Endothelial cell (in vitro differentiated cells): ENCODE measurements at regions not wholly inside any gene's neighbourhood (a gene's known extent, or its start where the extent isn't known, plus 50 kb on each side); places are given as distances from the start of the nearest gene placed in this dataset.

ENCODE experiments used
- DNase-seq: peaks from one replicate; pipeline ENCODE4 v3.0.0; 2021; ENCODE audit warnings: low spot score
- H3K27ac Mint-ChIP-seq: one replicate; pipeline ENCODE4 v1.8.0; 2021; ENCODE audit warnings: mixed read lengths, inconsistent platforms; ENCODE audit not compliant: unreplicated experiment
- H3K27me3 Mint-ChIP-seq: one replicate; pipeline ENCODE4 v1.8.0; 2021; ENCODE audit warnings: mild to moderate bottlenecking, moderate library complexity, mixed read lengths, inconsistent platforms; ENCODE audit not compliant: unreplicated experiment
- H3K36me3 Mint-ChIP-seq: one replicate; pipeline ENCODE4 v1.8.0; 2021; ENCODE audit warnings: mild to moderate bottlenecking, low read depth, mixed read lengths, inconsistent platforms; ENCODE audit not compliant: unreplicated experiment
- H3K4me1 Mint-ChIP-seq: one replicate; pipeline ENCODE4 v1.8.0; 2021; ENCODE audit warnings: mild to moderate bottlenecking, mixed read lengths, inconsistent platforms; ENCODE audit not compliant: unreplicated experiment
- H3K4me3 Mint-ChIP-seq: one replicate; pipeline ENCODE4 v1.8.0; 2021; ENCODE audit warnings: mild to moderate bottlenecking, mixed read lengths, inconsistent platforms; ENCODE audit not compliant: unreplicated experiment
- H3K9me3 Mint-ChIP-seq: one replicate; pipeline ENCODE4 v1.8.0; 2021; ENCODE audit warnings: mixed read lengths, inconsistent platforms; ENCODE audit not compliant: unreplicated experiment
- TF ChIP-seq, protein P1 (sequence below): fragments of 200-600 bp; sonication (generic); IDR thresholded peaks from one replicate; pipeline ENCODE4 v1.5.0; 2021; ENCODE audit warnings: antibody characterized with exemption; ENCODE audit not compliant: unreplicated experiment

DNA sequence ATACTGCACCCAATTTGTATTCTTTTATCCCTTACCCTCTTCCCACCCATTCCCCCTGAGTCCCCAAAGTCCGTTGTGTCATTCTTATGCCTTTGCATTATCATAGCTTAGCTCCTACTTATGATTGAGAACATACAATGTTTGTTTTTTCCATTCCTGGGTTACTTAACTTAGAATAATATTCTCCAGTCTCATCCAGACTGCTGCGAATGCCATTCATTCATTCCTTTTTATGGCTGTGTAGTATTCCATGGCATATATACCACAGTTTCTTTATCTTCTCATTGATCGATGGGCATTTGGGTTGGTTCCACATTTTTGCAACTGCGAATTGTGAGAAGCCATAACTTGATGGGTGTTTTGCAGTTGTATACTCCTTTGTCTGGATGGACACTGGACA is 62.8 kb downstream of the FHIP1A start:
- DNase-seq = no peak
- TF ChIP-seq, protein P1, sequence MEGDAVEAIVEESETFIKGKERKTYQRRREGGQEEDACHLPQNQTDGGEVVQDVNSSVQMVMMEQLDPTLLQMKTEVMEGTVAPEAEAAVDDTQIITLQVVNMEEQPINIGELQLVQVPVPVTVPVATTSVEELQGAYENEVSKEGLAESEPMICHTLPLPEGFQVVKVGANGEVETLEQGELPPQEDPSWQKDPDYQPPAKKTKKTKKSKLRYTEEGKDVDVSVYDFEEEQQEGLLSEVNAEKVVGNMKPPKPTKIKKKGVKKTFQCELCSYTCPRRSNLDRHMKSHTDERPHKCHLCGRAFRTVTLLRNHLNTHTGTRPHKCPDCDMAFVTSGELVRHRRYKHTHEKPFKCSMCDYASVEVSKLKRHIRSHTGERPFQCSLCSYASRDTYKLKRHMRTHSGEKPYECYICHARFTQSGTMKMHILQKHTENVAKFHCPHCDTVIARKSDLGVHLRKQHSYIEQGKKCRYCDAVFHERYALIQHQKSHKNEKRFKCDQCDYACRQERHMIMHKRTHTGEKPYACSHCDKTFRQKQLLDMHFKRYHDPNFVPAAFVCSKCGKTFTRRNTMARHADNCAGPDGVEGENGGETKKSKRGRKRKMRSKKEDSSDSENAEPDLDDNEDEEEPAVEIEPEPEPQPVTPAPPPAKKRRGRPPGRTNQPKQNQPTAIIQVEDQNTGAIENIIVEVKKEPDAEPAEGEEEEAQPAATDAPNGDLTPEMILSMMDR = no peak
- Mint-ChIP-seq H3K36me3 (no peaks in the 10 kb centered on the region), H3K27me3 (no peaks in the 10 kb centered on the region), H3K4me1 (no peaks in the 10 kb centered on the region), H3K27ac (no peak overlapping the region), H3K4me3 (no peak overlapping the region), H3K9me3 (no peaks in the 10 kb centered on the region)

DNA sequence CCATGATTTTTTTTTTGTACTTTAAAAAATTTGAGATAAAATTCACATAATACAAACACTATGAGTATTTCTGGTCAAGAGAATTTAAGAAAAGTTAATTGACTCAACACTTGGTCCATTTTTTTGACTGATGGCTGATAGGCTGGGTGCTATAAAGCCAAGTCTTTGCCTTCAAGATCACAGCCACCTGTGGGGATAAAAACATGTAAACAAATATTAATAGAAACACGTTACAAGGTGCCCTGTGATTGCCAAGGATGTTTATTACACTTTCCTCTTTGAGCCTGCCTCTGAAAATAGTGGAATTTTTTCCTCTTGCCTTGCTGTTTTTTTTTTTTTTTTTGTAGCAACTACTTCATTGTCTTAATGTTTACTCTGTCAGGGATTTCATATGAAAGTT is 63.3 kb downstream of the FHIP1A start:
- TF ChIP-seq, protein P1 = no peak
- Mint-ChIP-seq H3K27me3 (no peaks in the 10 kb centered on the region), H3K4me1 (no peaks in the 10 kb centered on the region), H3K36me3 (no peaks in the 10 kb centered on the region), H3K27ac (no peak overlapping the region), H3K4me3 (no peak overlapping the region), H3K9me3 (no peaks in the 10 kb centered on the region)
- DNase-seq = no peak

DNA sequence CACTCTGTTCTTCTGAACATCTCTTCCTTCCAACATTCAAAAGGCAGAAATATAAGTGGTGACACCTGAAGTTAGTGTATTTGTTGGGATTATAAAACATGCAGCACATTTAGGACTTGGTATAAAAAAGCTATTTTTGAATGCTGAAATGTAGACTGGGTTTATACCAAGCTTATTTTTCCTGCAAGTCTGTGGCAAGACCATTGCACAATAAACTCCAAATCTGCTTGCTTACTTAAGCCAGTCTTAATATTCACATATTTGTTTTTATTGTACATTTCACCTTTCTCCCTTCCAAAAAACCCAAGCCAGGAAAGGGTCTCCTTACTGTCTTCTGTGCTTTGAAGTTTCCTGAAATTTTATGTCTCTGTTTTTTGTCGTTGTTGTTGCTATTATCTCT is 63.7 kb downstream of the FHIP1A start:
- TF ChIP-seq, protein P1 = no peak

DNA sequence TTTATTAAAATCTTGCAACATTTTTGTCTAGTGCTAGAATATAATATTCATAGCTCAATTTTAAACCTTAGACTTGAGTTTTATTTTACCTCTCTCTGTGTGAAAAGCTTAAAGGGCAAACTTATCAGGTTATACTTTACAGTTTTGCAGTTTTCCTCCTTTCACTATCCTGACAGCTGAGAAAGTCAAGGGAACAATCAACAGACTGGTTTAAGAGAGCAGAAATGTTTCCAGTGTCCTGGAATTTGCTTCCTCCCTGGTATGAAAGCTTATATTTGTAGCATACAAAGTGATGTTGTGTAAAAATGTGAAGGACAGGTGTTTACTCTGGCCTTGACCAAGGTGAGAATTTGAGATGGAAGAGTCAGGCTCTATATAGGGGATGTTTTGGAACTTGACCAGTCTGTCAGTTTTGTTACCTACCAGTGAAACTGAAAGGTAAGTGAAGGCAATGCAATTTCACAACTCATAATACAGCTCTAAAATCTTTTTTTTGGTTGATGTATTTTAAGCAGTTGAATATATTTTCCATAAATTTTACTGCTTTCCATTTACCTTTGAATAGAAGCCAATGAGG is 64.6 kb downstream of the FHIP1A start:
- TF ChIP-seq, protein P1 = no peak

More for the DNA sequence above, 63.7 kb downstream of the FHIP1A start:
- Mint-ChIP-seq H3K9me3 (no peaks in the 10 kb centered on the region), H3K36me3 (no peaks in the 10 kb centered on the region), H3K4me1 (no peaks in the 10 kb centered on the region), H3K27me3 (no peaks in the 10 kb centered on the region), H3K27ac (no peak overlapping the region), H3K4me3 (no peak overlapping the region)
- no peak for DNase-seq

DNA sequence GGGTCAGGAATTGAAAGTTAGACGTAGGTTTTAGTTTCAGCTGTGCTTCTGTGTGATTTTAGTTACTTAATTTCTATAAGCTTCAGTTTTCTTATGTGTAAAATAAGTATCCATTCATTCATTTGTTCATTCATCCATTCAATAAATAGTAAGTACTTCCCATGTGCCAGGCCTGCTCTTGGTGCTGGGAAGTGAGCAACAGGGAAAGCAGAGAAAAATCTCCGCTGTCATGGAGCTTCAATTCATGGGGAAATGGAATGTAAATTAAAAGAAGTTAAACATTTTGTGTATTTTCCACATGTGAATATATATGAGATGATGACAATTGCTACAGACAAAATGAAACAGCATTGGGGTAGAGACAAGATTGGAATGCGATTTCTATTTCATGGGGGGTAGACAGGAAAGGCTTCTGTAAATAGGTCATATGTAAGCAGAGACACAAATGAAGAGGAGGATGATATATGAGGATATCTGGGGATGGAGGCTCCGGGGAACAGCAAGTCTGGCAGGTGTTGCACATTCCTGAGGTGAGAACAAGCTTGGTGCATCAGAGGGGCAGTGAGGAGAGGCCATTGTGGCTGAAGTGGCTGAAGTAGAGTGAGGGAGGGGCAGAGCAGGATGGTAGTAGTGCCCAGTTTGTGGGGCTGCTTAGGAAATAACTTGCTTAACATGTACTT is 66.2 kb downstream of the FHIP1A start:
- Mint-ChIP-seq H3K4me3 (no peak overlapping the region), H3K4me1 (no peaks in the 10 kb centered on the region), H3K9me3 (no peaks in the 10 kb centered on the region), H3K27ac (no peak overlapping the region), H3K36me3 (no peaks in the 10 kb centered on the region), H3K27me3 (no peaks in the 10 kb centered on the region)
- TF ChIP-seq, protein P1 = no peak
- no peak for DNase-seq

More for the DNA sequence above, 64.6 kb downstream of the FHIP1A start:
- Mint-ChIP-seq H3K27ac (no peak overlapping the region), H3K9me3 (no peaks in the 10 kb centered on the region), H3K4me1 (no peaks in the 10 kb centered on the region), H3K36me3 (no peaks in the 10 kb centered on the region), H3K4me3 (no peak overlapping the region), H3K27me3 (no peaks in the 10 kb centered on the region)
- no peak for DNase-seq
